GM06990 (cell line): ENCODE measurements at regions not wholly inside any gene's neighbourhood (a gene's known extent, or its start where the extent isn't known, plus 50 kb on each side); places are given as distances from the start of the nearest gene placed in this dataset.

ENCODE experiments used
- DNase-seq: peaks from one replicate; pipeline ENCODE4 v3.0.0-alpha.2; 2011; ENCODE audit not compliant: insufficient read length; ENCODE audit errors: extremely low read depth
- H3K27me3 ChIP-seq: replicated peaks from 2 replicates; pipeline ENCODE4 v1.6.0; 2011; ENCODE audit warnings: low read length; ENCODE audit not compliant: control insufficient read depth, insufficient read depth
- H3K36me3 ChIP-seq: 2 replicates; pipeline ENCODE4 v1.5.1; 2011; ENCODE audit warnings: low read length; ENCODE audit not compliant: control insufficient read depth, insufficient read depth
- H3K4me3 ChIP-seq: replicated peaks from 2 replicates; pipeline ENCODE4 v1.5.1; 2011; ENCODE audit warnings: low read depth, mild to moderate bottlenecking, control low read depth, low read length
- CTCF ChIP-seq: IDR thresholded peaks from 2 replicates; pipeline ENCODE4 v1.5.1; 2011; ENCODE audit warnings: low read length, control low read depth, mild to moderate bottlenecking, inconsistent platforms; ENCODE audit not compliant: insufficient read depth, poor library complexity, severe bottlenecking

- no peak for TF ChIP-seq CTCF
- Histone ChIP-seq H3K36me3 (no peaks in the 10 kb centered on the region), H3K4me3 (no peak overlapping the region), H3K27me3 (no peaks in the 10 kb centered on the region)
- DNase-seq: no peak
Measured at GRCh38 chr3:88528494-88528893, 378.7 kb downstream of the C3orf38 start.

- Histone ChIP-seq H3K27me3 (no peaks in the 10 kb centered on the region), H3K4me3 (no peak overlapping the region), H3K36me3 (no peaks in the 10 kb centered on the region)
- DNase-seq: no peak
- TF ChIP-seq CTCF: no peak
Measured at GRCh38 chr3:88534534-88534933, 384.8 kb downstream of the C3orf38 start.

- Histone ChIP-seq H3K36me3 (no peaks in the 10 kb centered on the region), H3K4me3 (no peak overlapping the region), H3K27me3 (no peaks in the 10 kb centered on the region)
- no peak for DNase-seq
- TF ChIP-seq CTCF: no peak
Measured at GRCh38 chr3:88535563-88535962, 385.8 kb downstream of the C3orf38 start.

GRCh38 chr3:88542916-88543315 lies 393.2 kb downstream of the C3orf38 start:
- TF ChIP-seq CTCF: no peak
- DNase-seq: no peak
- Histone ChIP-seq H3K4me3 (no peak overlapping the region), H3K27me3 (no peaks in the 10 kb centered on the region), H3K36me3 (no peaks in the 10 kb centered on the region)

GRCh38 chr3:88572450-88572849 lies 422.7 kb downstream of the C3orf38 start:
- Histone ChIP-seq H3K36me3 (no peaks in the 10 kb centered on the region), H3K27me3 (no peaks in the 10 kb centered on the region), H3K4me3 (no peak overlapping the region)
- TF ChIP-seq CTCF: no peak
- DNase-seq: no peak

- TF ChIP-seq CTCF: no peak
- no peak for DNase-seq
- no peaks in the 10 kb centered on the region for H3K36me3 ChIP-seq
- H3K4me3 ChIP-seq: no peak overlapping the region
- H3K27me3 ChIP-seq: no peaks in the 10 kb centered on the region
Measured at GRCh38 chr3:88573472-88573871, 423.7 kb downstream of the C3orf38 start.
